IMR-90 (cell line): ENCODE measurements at regions not wholly inside any gene's neighbourhood (a gene's known extent, or its start where the extent isn't known, plus 50 kb on each side); places are given as distances from the start of the nearest gene placed in this dataset.
A peak's percentile ranks its signal among the peaks of the same experiment; 100 is the strongest.

Experiments used
- ATAC-seq: fragments of 200-7000 bp; cut with Tn5 transposase; 2 replicates; pipeline ENCODE4 v1.9.1; 2020; ENCODE audit warnings: low read depth, mild to moderate bottlenecking, moderate library complexity
- BruUV-seq: library from RNA; stranded (reverse); fragments of 400-500 nt; replicated peaks from 2 replicates; lab custom pipeline; 2021; lab: Mats Ljungman, UMichigan
- CTCF ChIA-PET: fragments of 300-600 bp; formaldehyde crosslinking; extraction: SDS; loops from one replicate; lab custom pipeline; 2021; ENCODE audit warnings: antibody characterized with exemption; lab: Yijun Ruan, JAX
- POLR2A ChIA-PET: fragments of 300-600 bp; sonication (Branson Sonifier 250); formaldehyde crosslinking; loops from one replicate; lab custom pipeline; 2022; ENCODE audit warnings: antibody characterized with exemption; ENCODE audit not compliant: unreplicated experiment; lab: Charles Lee
- DNase-seq: peaks from one replicate; pipeline ENCODE4 v3.0.0; 2013
- H2AFZ ChIP-seq: replicated peaks from 2 replicates; pipeline ENCODE3; 2013; ENCODE audit warnings: low read length, mild to moderate bottlenecking; ENCODE audit not compliant: poor library complexity
- H2AK5ac ChIP-seq: 2 replicates; pipeline ENCODE4 v1.6.1; 2013; ENCODE audit warnings: low read depth, low read length, inconsistent platforms
- H2AK9ac ChIP-seq: replicated peaks from 2 replicates; pipeline ENCODE3; 2013; ENCODE audit warnings: mild to moderate bottlenecking, low read depth, low read length, moderate library complexity; ENCODE audit not compliant: poor library complexity
- H2BK120ac ChIP-seq: 2 replicates; pipeline ENCODE4 v1.6.1; 2013; ENCODE audit warnings: low read depth, low read length, inconsistent platforms
- H2BK15ac ChIP-seq: 3 replicates; pipeline ENCODE4 v1.6.1; 2013; ENCODE audit warnings: low read depth, low read length, inconsistent platforms
- H2BK20ac ChIP-seq: 2 replicates; pipeline ENCODE4 v1.6.1; 2013; ENCODE audit warnings: low read depth, mild to moderate bottlenecking, inconsistent platforms, low read length, moderate library complexity
- H2BK5ac ChIP-seq: 2 replicates; pipeline ENCODE4 v1.6.1; 2013; ENCODE audit warnings: mild to moderate bottlenecking, low read depth, low read length, inconsistent platforms; ENCODE audit not compliant: poor library complexity, severe bottlenecking
- H3K14ac ChIP-seq: replicated peaks from 2 replicates; pipeline ENCODE4 v1.6.1; 2013; ENCODE audit warnings: low read depth, low read length, inconsistent platforms
- H3K18ac ChIP-seq: 2 replicates; pipeline ENCODE4 v1.6.1; 2013; ENCODE audit warnings: low read depth, low read length, control low read depth
- H3K23ac ChIP-seq: 2 replicates; pipeline ENCODE4 v1.6.1; 2013; ENCODE audit warnings: low read depth, low read length, inconsistent platforms
- H3K27ac ChIP-seq: 2 replicates; pipeline ENCODE4 v1.5.1; 2013; ENCODE audit warnings: mild to moderate bottlenecking, control low read depth, low read length; ENCODE audit not compliant: insufficient read depth
- H3K27me3 ChIP-seq: 2 replicates; pipeline ENCODE4 v1.6.1; 2013; ENCODE audit warnings: low read length; ENCODE audit not compliant: control insufficient read depth, insufficient read depth
- H3K36me3 ChIP-seq: 2 replicates; pipeline ENCODE4 v1.6.1; 2013; ENCODE audit warnings: low read length, mixed read lengths; ENCODE audit not compliant: control insufficient read depth, insufficient read depth
- H3K4ac ChIP-seq: 2 replicates; pipeline ENCODE4 v1.6.1; 2013; ENCODE audit warnings: low read depth, low read length, inconsistent platforms
- H3K4me1 ChIP-seq: 2 replicates; pipeline ENCODE4 v1.6.1; 2013; ENCODE audit warnings: low read length, mixed read lengths; ENCODE audit not compliant: control insufficient read depth, insufficient read depth
- H3K4me2 ChIP-seq: 2 replicates; pipeline ENCODE4 v1.6.1; 2013; ENCODE audit warnings: low read depth, mild to moderate bottlenecking, control low read depth, low read length, moderate library complexity
- H3K4me3 ChIP-seq: 2 replicates; pipeline ENCODE4 v1.5.1; 2013; ENCODE audit warnings: low read depth, mild to moderate bottlenecking, control low read depth, low read length, moderate library complexity; ENCODE audit not compliant: insufficient read depth
- H3K56ac ChIP-seq: 2 replicates; pipeline ENCODE4 v1.6.1; 2013; ENCODE audit warnings: low read length, inconsistent platforms; ENCODE audit not compliant: insufficient read depth; ENCODE audit errors: extremely low read depth
- H3K79me1 ChIP-seq, 2 experiments: 2 replicates each; pipeline ENCODE4 v1.6.1; 2013; ENCODE audit warnings: low read length in 2 of 2, inconsistent platforms in 1 of 2, low read depth in 1 of 2
- H3K9ac ChIP-seq: 2 replicates; pipeline ENCODE4 v1.6.1; 2013; ENCODE audit warnings: low read depth, low read length, control low read depth
- H3K9me1 ChIP-seq: 2 replicates; pipeline ENCODE4 v1.6.1; 2013; ENCODE audit warnings: low read length, inconsistent platforms; ENCODE audit not compliant: insufficient read depth
- H3K9me3 ChIP-seq: 2 replicates; pipeline ENCODE4 v1.6.1; 2013; ENCODE audit warnings: low read length; ENCODE audit not compliant: control insufficient read depth, insufficient read depth
- H4K20me1 ChIP-seq: 2 replicates; pipeline ENCODE4 v1.6.1; 2013; ENCODE audit warnings: low read length, inconsistent platforms; ENCODE audit not compliant: insufficient read depth
- H4K5ac ChIP-seq: 2 replicates; pipeline ENCODE4 v1.6.1; 2013; ENCODE audit warnings: mild to moderate bottlenecking, low read depth, low read length, control low read depth
- H4K8ac ChIP-seq, 2 experiments: 2 replicates each; pipeline ENCODE4 v1.6.1; 2013; ENCODE audit warnings: low read depth in 2 of 2, low read length in 2 of 2, control low read depth in 1 of 2, inconsistent platforms in 1 of 2
- H4K91ac ChIP-seq: 2 replicates; pipeline ENCODE4 v1.6.1; 2013; ENCODE audit warnings: low read depth, low read length, inconsistent platforms; ENCODE audit not compliant: insufficient read depth
- CEBPB ChIP-seq: IDR thresholded peaks from 2 replicates; pipeline ENCODE4 v1.6.1; 2012; ENCODE audit warnings: low read depth, low read length, improper control_type of control experiment
- CHD1 ChIP-seq: IDR thresholded peaks from 2 replicates; pipeline ENCODE4 v1.6.1; 2012; ENCODE audit warnings: low read depth, low read length, improper control_type of control experiment
- CTCF ChIP-seq: conservative IDR thresholded peaks from 2 replicates; pipeline ENCODE4 v1.5.1; 2012; ENCODE audit warnings: mild to moderate bottlenecking, low read depth, low read length, improper control_type of control experiment
- ELK1 ChIP-seq: fragments of 150-350 bp; IDR thresholded peaks from 2 replicates; pipeline ENCODE4 v1.6.1; 2016; ENCODE audit warnings: low read depth, mild to moderate bottlenecking, low read length, moderate library complexity, borderline replicate concordance
- FOS ChIP-seq: fragments of 150-350 bp; IDR thresholded peaks from 2 replicates; pipeline ENCODE4 v1.6.1; 2016; ENCODE audit warnings: low read depth, low read length
- MAFK ChIP-seq: IDR thresholded peaks from 2 replicates; pipeline ENCODE4 v1.6.1; 2012; ENCODE audit warnings: low read depth, low read length, improper control_type of control experiment
- MXI1 ChIP-seq: IDR thresholded peaks from 2 replicates; pipeline ENCODE4 v1.6.1; 2012; ENCODE audit warnings: low read depth, mild to moderate bottlenecking, low read length, moderate library complexity, borderline replicate concordance
- NFE2L2 ChIP-seq: fragments of 150-350 bp; IDR thresholded peaks from 2 replicates; pipeline ENCODE4 v1.6.1; 2016; ENCODE audit warnings: low read depth, mild to moderate bottlenecking, low read length
- RAD21 ChIP-seq: IDR thresholded peaks from 2 replicates; pipeline ENCODE4 v1.6.1; 2012; ENCODE audit warnings: low read length, improper control_type of control experiment
- RCOR1 ChIP-seq: IDR thresholded peaks from 2 replicates; pipeline ENCODE4 v1.6.1; 2012; ENCODE audit warnings: mild to moderate bottlenecking, low read length, improper control_type of control experiment; ENCODE audit not compliant: insufficient replicate concordance
- RFX5 ChIP-seq: IDR thresholded peaks from 2 replicates; pipeline ENCODE4 v1.8.0; 2012; ENCODE audit warnings: low read depth, mild to moderate bottlenecking, low read length, moderate library complexity
- SMC3 ChIP-seq: fragments of 150-350 bp; IDR thresholded peaks from 2 replicates; pipeline ENCODE4 v1.6.1; 2016; ENCODE audit warnings: low read depth, mild to moderate bottlenecking, antibody characterized with exemption, low read length, moderate library complexity
- USF2 ChIP-seq: fragments of 150-350 bp; IDR thresholded peaks from 2 replicates; pipeline ENCODE4 v1.6.1; 2017; ENCODE audit warnings: mild to moderate bottlenecking, antibody characterized with exemption, low read length, low read depth
- WGBS, 2 experiments: methylation state at CpG; one replicate each; pipeline versions ENCODE4 v1.1.5 to v1.1.7; 2013; ENCODE audit warnings: missing lambda C conversion rate in 2 of 2; ENCODE audit not compliant: insufficient read length in 1 of 2; ENCODE audit errors: extremely low coverage in 2 of 2; 5-methylcytosine and 5-hydroxymethylcytosine counted together
- dilution Hi-C: fragments of 300-500 bp; cut with HindIII; formaldehyde crosslinking; loops from one replicate; pipeline ENCODE4 v1.14.3; 2018; ENCODE audit warnings: low sequenced_read_pairs; ENCODE audit not compliant: unreplicated experiment
- in situ Hi-C: fragments of 300-500 bp; cut with MboI; formaldehyde crosslinking; loops from 3 replicates; pipeline ENCODE4 v1.14.3; 2019; ENCODE audit warnings: low sequenced_read_pairs, inconsistent platforms, mixed read lengths
- intact Hi-C: fragments of 100-400 bp; cut with micrococcal nuclease; formaldehyde crosslinking; loops from 2 replicates; pipeline ENCODE4 v1.10.0; 2022

GRCh38 chr7:33716581-33717477 is 188.5 kb upstream of the BMPER start:
- peak overlapping the region; percentile 48; the same call in 1 of the 3 replicates for H2BK15ac ChIP-seq
- POLR2A ChIA-PET, result no interaction called here
- H3K9me1 ChIP-seq, result peaks cover 3% of the 10 kb centered on the region; the same call in 1 of the 2 replicates
- no peak overlapping the region for H3K56ac ChIP-seq
- DNase-seq (peak; percentile 66), ATAC-seq (peak; percentile 60; the same call in 1 of the 2 replicates)
- H2BK20ac ChIP-seq, result 0 out of 2 replicates have a peak overlapping the region, but pooled peaks have one; percentile 16
- H4K91ac ChIP-seq, result no peak overlapping the region
- H3K23ac ChIP-seq, result no peak overlapping the region
- no peak overlapping the region for H3K4ac ChIP-seq
- H2AFZ ChIP-seq, result no peak overlapping the region
- BruUV-seq, result no TSS peak
- in situ Hi-C loops, result no loop called here
- WGBS, 2 experiments, result no CpG with 5 or more reads among the region's 2 CpGs
- no peak overlapping the region for H3K9ac ChIP-seq
- no peak overlapping the region for H2BK5ac ChIP-seq
- H3K27ac ChIP-seq, result no peak overlapping the region
- no peak overlapping the region for H4K8ac ChIP-seq
- CTCF ChIA-PET, result interaction anchor here (1.4 to 1.8 kb wide), 2 partner anchors 15 to 216 kb away, joined by 3 to 6 read pairs; no protein-coding TSS in a partner anchor
- H3K9me3 ChIP-seq, result peaks cover 3% of the 10 kb centered on the region; the same call in 1 of the 2 replicates
- H3K4me3 ChIP-seq, result no peak overlapping the region
- H3K14ac ChIP-seq, result no peak overlapping the region
- intact Hi-C loops, result no loop called here
- no peaks in the 10 kb centered on the region for H3K79me1 ChIP-seq
- H3K4me2 ChIP-seq, result no peak overlapping the region
- H2BK120ac ChIP-seq, result peak overlapping the region; percentile 9
- peaks cover 4% of the 10 kb centered on the region; the same call in 1 of the 2 replicates for H3K27me3 ChIP-seq
- H2AK9ac ChIP-seq, result no peak overlapping the region
- H2AK5ac ChIP-seq, result peak overlapping the region; percentile 36; the same call in 1 of the 2 replicates
- dilution Hi-C loops, result no loop called here
- peaks cover 6% of the 10 kb centered on the region for H3K4me1 ChIP-seq
- H4K20me1 ChIP-seq, result no peaks in the 10 kb centered on the region
- H3K36me3 ChIP-seq, result no peaks in the 10 kb centered on the region
- 0 out of 2 replicates have a peak overlapping the region, but pooled peaks have one; percentile 20 for H3K18ac ChIP-seq
- peak overlapping the region; percentile 81; the same call in 1 of the 2 replicates for H4K5ac ChIP-seq
- peak; percentile 60 for TF ChIP-seq RAD21
- TF ChIP-seq NFE2L2, result no peak
- TF ChIP-seq RFX5, result no peak
- peak; percentile 66 for TF ChIP-seq CTCF
- TF ChIP-seq USF2, result no peak
- TF ChIP-seq ELK1, result no peak
- TF ChIP-seq MXI1, result no peak
- no peak for TF ChIP-seq RCOR1
- no peak for TF ChIP-seq CEBPB
- TF ChIP-seq FOS, result no peak
- peak; percentile 37; the same call in 1 of the 2 replicates for TF ChIP-seq SMC3
- no peak for TF ChIP-seq CHD1
- no peak for TF ChIP-seq MAFK
